Kidney (tissue), 13 donors: ENCODE measurements at regions not wholly inside any gene's neighbourhood (a gene's known extent, or its start where the extent isn't known, plus 50 kb on each side); places are given as distances from the start of the nearest gene placed in this dataset.

Experiments
- DNase-seq, 5 donors: peaks; one replicate each; pipeline ENCODE4 v3.0.0-alpha.2; 2013 to 2020
- FAIRE-seq: peaks from 2 replicates; lab custom pipeline; 2012; peaks lifted over from hg19 to GRCh38; lab: Jason Lieb, UNC
- H3K27ac ChIP-seq, 2 donors: one replicate each; pipeline ENCODE4 v1.7.0; 2013; ENCODE audit warnings: low read depth in 2 of 2, low read length in 2 of 2, inconsistent platforms in 1 of 2
- H3K27me3 ChIP-seq: one replicate; pipeline ENCODE4 v1.7.1; 2013; ENCODE audit warnings: low read length, inconsistent platforms; ENCODE audit not compliant: control insufficient read depth, insufficient read depth
- H3K36me3 ChIP-seq, 3 donors: one replicate each; pipeline versions ENCODE4 v1.7.0 to v1.7.1; 2013; ENCODE audit warnings: low read length in 3 of 3, control low read depth in 1 of 3, inconsistent platforms in 1 of 3; ENCODE audit not compliant: insufficient read depth in 3 of 3, control insufficient read depth in 2 of 3
- H3K4me1 ChIP-seq, 3 donors: one replicate each; pipeline versions ENCODE4 v1.7.0 to v1.7.1; 2013; ENCODE audit warnings: low read length in 3 of 3, inconsistent platforms in 1 of 3, low read depth in 1 of 3; ENCODE audit not compliant: control insufficient read depth in 2 of 3, insufficient read depth in 2 of 3
- H3K4me3 ChIP-seq, 3 donors: one replicate each; pipeline versions ENCODE4 v1.7.0 to v1.8.1; 2013; ENCODE audit warnings: low read length in 3 of 3, control low read depth in 1 of 3, inconsistent platforms in 1 of 3
- H3K9ac ChIP-seq, 3 donors: one replicate each; pipeline versions ENCODE4 v1.7.0 to v1.7.1; 2013; ENCODE audit warnings: low read length in 3 of 3, control low read depth in 1 of 3, inconsistent platforms in 1 of 3
- H3K9me3 ChIP-seq, 3 donors: one replicate each; pipeline versions ENCODE4 v1.7.0 to v1.7.1; 2013; ENCODE audit warnings: low read length in 3 of 3, control low read depth in 1 of 3, inconsistent platforms in 1 of 3; ENCODE audit not compliant: control insufficient read depth in 2 of 3, insufficient read depth in 1 of 3
- intact Hi-C: fragments of 100-400 bp; cut with DNase I; formaldehyde crosslinking; loops from one replicate; pipeline ENCODE4 v1.11.1; 2022
- TF ChIP-seq, protein P1 (sequence below): IDR thresholded peaks from 3 replicates; pipeline ENCODE4 v1.5.1; 2012; ENCODE audit warnings: mild to moderate bottlenecking, moderate library complexity, borderline replicate concordance; ENCODE audit not compliant: insufficient read depth; ENCODE audit errors: extremely low read depth
- donor health status: control.
- donor health status: control.
- donor health status: control.
- donor health status: control.
- donor health status: control.
- donor health status: DM: yes; HTN: yes; CAD: no.
- donor health status: Normal renal cell carcinoma (clear cell type).

GRCh38 chr12:43100231-43100630 lies 451.8 kb downstream of the ADAMTS20 start:
- no peak overlapping the region for H3K4me3 ChIP-seq
- H3K27ac ChIP-seq: no peak overlapping the region
- H3K36me3 ChIP-seq: no peaks in the 10 kb centered on the region
- DNase-seq (no peak), FAIRE-seq (no peak)
- H3K9me3 ChIP-seq: no peaks in the 10 kb centered on the region
- H3K4me1 ChIP-seq: no peaks in the 10 kb centered on the region
- TF ChIP-seq, protein P1, sequence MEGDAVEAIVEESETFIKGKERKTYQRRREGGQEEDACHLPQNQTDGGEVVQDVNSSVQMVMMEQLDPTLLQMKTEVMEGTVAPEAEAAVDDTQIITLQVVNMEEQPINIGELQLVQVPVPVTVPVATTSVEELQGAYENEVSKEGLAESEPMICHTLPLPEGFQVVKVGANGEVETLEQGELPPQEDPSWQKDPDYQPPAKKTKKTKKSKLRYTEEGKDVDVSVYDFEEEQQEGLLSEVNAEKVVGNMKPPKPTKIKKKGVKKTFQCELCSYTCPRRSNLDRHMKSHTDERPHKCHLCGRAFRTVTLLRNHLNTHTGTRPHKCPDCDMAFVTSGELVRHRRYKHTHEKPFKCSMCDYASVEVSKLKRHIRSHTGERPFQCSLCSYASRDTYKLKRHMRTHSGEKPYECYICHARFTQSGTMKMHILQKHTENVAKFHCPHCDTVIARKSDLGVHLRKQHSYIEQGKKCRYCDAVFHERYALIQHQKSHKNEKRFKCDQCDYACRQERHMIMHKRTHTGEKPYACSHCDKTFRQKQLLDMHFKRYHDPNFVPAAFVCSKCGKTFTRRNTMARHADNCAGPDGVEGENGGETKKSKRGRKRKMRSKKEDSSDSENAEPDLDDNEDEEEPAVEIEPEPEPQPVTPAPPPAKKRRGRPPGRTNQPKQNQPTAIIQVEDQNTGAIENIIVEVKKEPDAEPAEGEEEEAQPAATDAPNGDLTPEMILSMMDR: no peak
- no peak overlapping the region for H3K9ac ChIP-seq
- intact Hi-C loops: no loop called here
- H3K27me3 ChIP-seq: no peaks in the 10 kb centered on the region

DNA sequence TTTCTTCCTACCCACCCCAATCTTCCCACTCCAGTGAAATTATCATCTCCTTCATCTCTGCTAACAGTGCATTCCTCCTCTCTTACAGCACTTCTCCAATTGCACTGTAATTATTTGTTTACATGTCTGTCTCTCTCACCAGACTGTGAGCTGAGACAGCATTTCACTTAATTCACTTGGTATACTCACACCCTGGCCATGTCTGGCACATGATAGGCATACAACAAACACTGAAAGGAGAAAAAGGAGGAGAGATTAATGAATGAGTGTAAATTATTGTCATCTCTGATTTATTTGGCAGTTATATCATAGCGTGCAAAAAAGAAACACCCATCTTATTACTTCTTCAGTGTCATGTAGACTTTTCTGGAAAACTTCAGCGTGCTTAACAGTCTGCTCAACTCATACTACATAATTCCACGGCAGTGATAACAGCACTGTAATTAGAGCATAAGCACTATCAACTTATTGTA lies 452.3 kb downstream of the ADAMTS20 start:
- H3K27me3 ChIP-seq: no peaks in the 10 kb centered on the region
- H3K4me3 ChIP-seq: no peak overlapping the region
- no peak overlapping the region for H3K9ac ChIP-seq
- H3K27ac ChIP-seq: no peak overlapping the region
- H3K9me3 ChIP-seq: no peaks in the 10 kb centered on the region
- H3K36me3 ChIP-seq: no peaks in the 10 kb centered on the region
- TF ChIP-seq, protein P1: no peak
- peak in 2 of 5 donors; percentile 27 to 46 for DNase-seq
- no peak for FAIRE-seq
- intact Hi-C loops: no loop called here
- H3K4me1 ChIP-seq: no peaks in the 10 kb centered on the region

DNA sequence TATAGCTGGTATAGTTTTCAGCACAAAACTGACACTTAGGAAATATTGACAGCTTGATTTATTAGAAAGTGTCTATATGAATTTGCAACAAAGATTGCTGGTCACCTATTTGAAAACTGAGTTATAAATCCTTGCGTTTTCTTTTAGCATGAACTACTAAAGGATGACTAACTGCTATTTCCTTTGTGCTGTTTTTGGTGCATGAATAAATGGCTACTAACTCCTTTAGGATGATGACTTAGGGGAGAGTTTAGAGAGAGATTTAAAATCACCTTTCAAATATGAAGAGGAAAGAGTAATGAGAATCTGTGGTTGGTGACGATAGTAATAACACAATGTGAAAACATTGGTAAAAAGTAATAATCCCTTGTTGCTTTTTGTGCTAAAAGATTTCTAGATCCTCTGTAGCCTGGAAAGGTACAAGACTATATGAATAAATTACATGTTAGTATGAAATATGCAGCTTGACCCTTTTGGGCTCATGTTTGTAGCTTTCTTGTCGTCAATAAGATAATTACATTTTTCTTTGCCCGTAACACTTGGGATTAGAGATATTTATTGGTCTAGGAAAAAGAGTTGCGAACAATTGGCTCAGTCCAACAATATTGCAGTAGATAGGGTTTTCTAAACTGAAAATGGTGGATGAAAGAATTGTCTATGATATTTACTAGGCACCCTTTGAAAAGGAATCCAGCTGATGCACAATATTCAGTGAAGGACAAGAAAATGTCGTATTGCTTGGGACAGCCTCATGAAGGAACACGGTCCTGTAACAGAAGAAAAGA lies 453.0 kb downstream of the ADAMTS20 start:
- no peak overlapping the region for H3K27ac ChIP-seq
- intact Hi-C loops: no loop called here
- FAIRE-seq (no peak), DNase-seq (no peak)
- H3K4me1 ChIP-seq: no peaks in the 10 kb centered on the region
- TF ChIP-seq, protein P1: no peak
- no peaks in the 10 kb centered on the region for H3K36me3 ChIP-seq
- H3K27me3 ChIP-seq: no peaks in the 10 kb centered on the region
- H3K9ac ChIP-seq: no peak overlapping the region
- no peaks in the 10 kb centered on the region for H3K9me3 ChIP-seq
- no peak overlapping the region for H3K4me3 ChIP-seq

GRCh38 chr12:43098071-43098470 lies 453.9 kb downstream of the ADAMTS20 start:
- no peak for FAIRE-seq
- TF ChIP-seq, protein P1: no peak
- Histone ChIP-seq H3K9me3 (no peaks in the 10 kb centered on the region), H3K4me3 (no peak overlapping the region), H3K9ac (no peak overlapping the region), H3K27ac (no peak overlapping the region), H3K36me3 (no peaks in the 10 kb centered on the region), H3K27me3 (no peaks in the 10 kb centered on the region), H3K4me1 (no peaks in the 10 kb centered on the region)
- intact Hi-C loops: no loop called here
- peak in 3 of 5 donors; percentile 15 to 72 (median 25) for DNase-seq
